ENCODE measurements at regions not wholly inside any gene's neighbourhood (a gene's known extent, or its start where the extent isn't known, plus 50 kb on each side); places are given as distances from the start of the nearest gene placed in this dataset.

DNA sequence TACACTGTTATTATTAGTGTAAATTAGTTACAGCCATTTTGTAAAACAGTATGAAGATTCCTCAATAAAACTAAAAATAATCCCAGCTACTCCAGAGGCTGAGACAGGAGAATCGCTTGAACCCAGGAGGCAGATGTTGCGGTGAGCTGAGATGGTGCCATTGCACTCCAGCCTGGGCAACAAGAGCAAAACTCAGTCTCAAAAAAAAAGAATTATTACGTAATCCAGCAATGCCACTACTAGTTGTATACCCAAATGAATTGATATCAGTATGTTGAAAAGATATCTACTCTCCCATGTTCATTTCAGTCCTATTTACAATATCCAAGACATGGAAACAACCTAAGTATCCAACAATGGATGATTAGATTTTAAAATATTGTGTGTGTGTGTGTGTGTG, 313.6 kb downstream of the EPHA4 start:
- Histone ChIP-seq H3K9ac (ENCODE audit: low read depth, low read length) (no peak overlapping the region), H3K4me3 (ENCODE audit: low read length) (no peak overlapping the region), H3K9me3 (ENCODE audit: insufficient read depth, low read depth, low read length) (peaks cover 3% of the 10 kb centered on the region; the same call in 1 of the 2 replicates), H3K27me3 (ENCODE audit: insufficient read depth, low read length) (no peaks in the 10 kb centered on the region), H3K36me3 (ENCODE audit: insufficient read depth, low read length) (no peaks in the 10 kb centered on the region), H3K27ac (ENCODE audit: low read depth, low read length) (no peak overlapping the region), H3K4me1 (ENCODE audit: insufficient read depth, low read length) (peaks cover 21% of the 10 kb centered on the region)
- 97% methylated on average over 3 of the region's 3 CpGs for WGBS

DNA sequence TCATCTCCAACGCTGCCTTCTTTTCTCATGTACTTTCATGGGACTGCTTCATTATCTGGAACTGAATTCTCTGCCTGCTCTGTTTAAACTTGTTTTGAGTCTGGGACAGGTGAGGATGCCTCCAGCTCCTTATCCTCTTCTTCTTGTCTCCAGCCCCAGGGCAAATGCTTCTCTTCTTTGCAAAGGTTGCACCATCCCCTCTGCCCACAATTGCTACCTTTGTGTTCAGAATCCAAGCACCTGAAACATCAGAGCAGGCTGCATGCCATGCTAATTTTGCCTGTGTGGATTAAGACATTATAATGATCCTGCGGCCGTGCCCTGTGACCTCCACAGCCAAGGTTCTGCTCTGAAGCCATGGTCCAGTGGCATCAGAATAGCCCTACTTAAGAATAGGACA, 309.5 kb downstream of the EPHA4 start:
- Histone ChIP-seq H3K4me3 (ENCODE audit: low read length) (no peak overlapping the region), H3K27ac (ENCODE audit: low read depth, low read length) (no peak overlapping the region), H3K36me3 (ENCODE audit: insufficient read depth, low read length) (no peaks in the 10 kb centered on the region), H3K4me1 (ENCODE audit: insufficient read depth, low read length) (no peaks in the 10 kb centered on the region), H3K27me3 (ENCODE audit: insufficient read depth, low read length) (no peaks in the 10 kb centered on the region), H3K9me3 (ENCODE audit: insufficient read depth, low read depth, low read length) (no peaks in the 10 kb centered on the region), H3K9ac (ENCODE audit: low read depth, low read length) (no peak overlapping the region)
- 93% methylated on average over 3 of the region's 3 CpGs for WGBS

DNA sequence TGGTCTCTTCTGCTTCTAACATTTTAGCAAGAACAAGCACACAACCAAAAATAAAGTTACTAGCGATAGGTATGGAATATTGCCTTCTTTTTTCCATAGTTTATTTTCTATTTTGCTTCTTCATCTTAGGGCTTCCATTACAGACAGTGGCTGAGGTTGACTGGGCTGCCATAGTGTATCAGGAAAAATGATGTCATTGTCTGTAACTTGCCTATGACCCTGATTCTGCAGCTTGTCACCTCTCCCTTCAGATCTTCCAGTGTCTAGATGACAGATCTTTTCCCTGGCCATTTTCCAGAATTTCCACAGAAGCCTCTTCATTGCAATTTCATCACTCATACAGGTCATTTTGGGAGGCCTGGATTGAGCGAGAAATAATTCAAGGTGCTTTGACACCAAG, 308.5 kb downstream of the EPHA4 start:
- Histone ChIP-seq H3K36me3 (ENCODE audit: insufficient read depth, low read length) (no peaks in the 10 kb centered on the region), H3K9ac (ENCODE audit: low read depth, low read length) (no peak overlapping the region), H3K4me3 (ENCODE audit: low read length) (no peak overlapping the region), H3K4me1 (ENCODE audit: insufficient read depth, low read length) (no peaks in the 10 kb centered on the region), H3K27ac (ENCODE audit: low read depth, low read length) (no peak overlapping the region), H3K27me3 (ENCODE audit: insufficient read depth, low read length) (no peaks in the 10 kb centered on the region), H3K9me3 (ENCODE audit: insufficient read depth, low read depth, low read length) (no peaks in the 10 kb centered on the region)
- 100% methylated on average over 1 of the region's 2 CpGs for WGBS

DNA sequence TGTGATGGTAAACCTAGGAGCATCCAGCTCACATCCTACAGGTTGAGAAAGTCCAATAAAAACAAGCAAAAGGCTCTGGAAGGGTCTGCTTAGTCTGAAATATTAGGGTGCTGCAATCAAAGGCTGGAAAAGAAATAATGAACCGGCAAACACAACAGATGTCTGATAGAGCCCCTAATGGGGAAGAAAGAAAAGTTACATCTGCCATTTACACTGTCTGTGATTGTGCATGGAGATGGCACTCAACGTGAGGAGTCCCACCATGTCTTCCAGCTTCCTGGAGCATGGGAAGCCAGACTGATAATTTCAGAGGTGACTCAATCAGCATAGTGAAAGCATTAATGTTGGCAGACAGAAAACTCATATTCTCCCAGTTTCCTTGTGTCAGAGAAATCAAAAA, 307.8 kb downstream of the EPHA4 start:
- Histone ChIP-seq H3K36me3 (ENCODE audit: insufficient read depth, low read length) (no peaks in the 10 kb centered on the region), H3K9ac (ENCODE audit: low read depth, low read length) (no peak overlapping the region), H3K4me1 (ENCODE audit: insufficient read depth, low read length) (no peaks in the 10 kb centered on the region), H3K27me3 (ENCODE audit: insufficient read depth, low read length) (no peaks in the 10 kb centered on the region), H3K27ac (ENCODE audit: low read depth, low read length) (no peak overlapping the region), H3K9me3 (ENCODE audit: insufficient read depth, low read depth, low read length) (no peaks in the 10 kb centered on the region), H3K4me3 (ENCODE audit: low read length) (no peak overlapping the region)
- WGBS, result 93% methylated on average over 1 of the region's 2 CpGs

DNA sequence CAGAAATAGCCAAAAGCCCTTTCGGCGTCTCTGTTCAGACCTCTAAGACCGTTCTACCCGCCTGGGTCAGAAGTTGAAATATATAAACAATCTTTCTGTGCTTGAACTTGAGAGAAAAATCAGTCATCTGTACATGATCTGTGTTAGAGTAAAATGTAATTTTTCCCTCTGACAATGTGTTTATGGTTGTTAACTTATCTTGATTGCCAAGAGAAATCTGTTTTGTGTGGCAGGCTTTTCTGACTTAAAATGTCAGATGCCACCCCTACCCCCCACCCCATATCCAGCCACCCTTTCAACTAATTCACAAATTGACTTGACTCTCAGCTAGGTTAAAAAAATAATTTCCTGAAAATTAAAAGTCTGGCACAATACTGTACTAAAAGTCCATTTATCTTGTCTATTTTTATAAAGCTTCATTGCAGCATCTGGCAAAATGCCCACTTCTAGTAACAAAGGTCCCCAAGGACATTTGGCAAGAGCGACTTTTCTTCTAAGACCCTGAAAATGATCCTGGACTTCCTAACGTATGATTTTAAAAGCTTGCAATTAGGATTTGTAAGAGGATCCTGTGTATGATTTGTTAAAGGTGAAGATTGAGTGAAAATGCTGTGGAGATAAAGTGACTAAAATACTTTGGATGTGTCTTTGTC, 304.2 kb downstream of the EPHA4 start:
- H3K4me3 ChIP-seq (ENCODE audit: low read length), result no peak overlapping the region
- H3K27ac ChIP-seq (ENCODE audit: low read depth, low read length), result no peak overlapping the region
- no peaks in the 10 kb centered on the region for H3K27me3 ChIP-seq (ENCODE audit: insufficient read depth, low read length)
- no peaks in the 10 kb centered on the region for H3K9me3 ChIP-seq (ENCODE audit: insufficient read depth, low read depth, low read length)
- no peak overlapping the region for H3K9ac ChIP-seq (ENCODE audit: low read depth, low read length)
- 95% methylated on average over 6 of the region's 6 CpGs for WGBS
- no peaks in the 10 kb centered on the region for H3K4me1 ChIP-seq (ENCODE audit: insufficient read depth, low read length)
- H3K36me3 ChIP-seq (ENCODE audit: insufficient read depth, low read length), result no peaks in the 10 kb centered on the region

DNA sequence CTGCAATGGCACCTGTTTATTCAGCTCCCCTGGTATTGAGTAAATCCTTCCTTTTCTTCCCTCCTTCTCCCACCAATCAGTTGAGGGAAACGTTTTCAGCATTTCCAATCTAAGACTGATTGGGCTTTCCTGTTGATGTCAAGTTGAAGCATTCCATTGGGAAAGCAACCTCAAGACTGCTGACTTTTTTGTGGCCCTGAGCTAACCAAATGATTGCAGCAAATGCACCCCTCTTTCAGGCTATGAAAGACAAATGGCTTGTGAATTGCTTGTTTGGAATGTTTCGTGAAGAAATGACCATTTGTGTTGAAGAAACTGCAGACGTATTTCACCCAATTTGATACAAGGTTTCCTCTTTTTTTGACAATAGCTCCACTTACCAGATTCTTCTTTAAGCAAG, 303.5 kb downstream of the EPHA4 start:
- Histone ChIP-seq H3K36me3 (ENCODE audit: insufficient read depth, low read length) (no peaks in the 10 kb centered on the region), H3K9me3 (ENCODE audit: insufficient read depth, low read depth, low read length) (no peaks in the 10 kb centered on the region), H3K4me3 (ENCODE audit: low read length) (no peak overlapping the region), H3K4me1 (ENCODE audit: insufficient read depth, low read length) (no peaks in the 10 kb centered on the region), H3K27me3 (ENCODE audit: insufficient read depth, low read length) (no peaks in the 10 kb centered on the region), H3K27ac (ENCODE audit: low read depth, low read length) (no peak overlapping the region), H3K9ac (ENCODE audit: low read depth, low read length) (no peak overlapping the region)
- WGBS, result 79% methylated on average over 3 of the region's 3 CpGs

DNA sequence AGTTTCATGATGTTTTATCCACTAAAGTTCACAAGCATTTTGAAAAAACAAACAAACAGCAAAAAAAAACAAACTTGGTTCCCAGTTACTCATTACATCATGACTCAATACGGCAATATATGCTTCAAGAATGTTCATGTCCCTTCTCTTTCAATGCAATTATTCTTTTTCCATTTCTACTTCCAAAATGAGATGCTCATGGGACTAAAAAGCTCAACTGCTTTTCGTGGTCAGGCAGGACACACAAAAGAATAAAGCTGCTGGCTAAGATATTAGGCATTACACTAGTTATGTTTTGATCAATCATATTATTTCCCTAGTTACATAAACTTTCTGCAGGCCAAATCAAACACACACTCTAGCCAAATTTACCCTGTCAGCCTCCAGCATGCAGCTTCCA, 301.3 kb downstream of the EPHA4 start:
- H3K27me3 ChIP-seq (ENCODE audit: insufficient read depth, low read length), result no peaks in the 10 kb centered on the region
- H3K4me3 ChIP-seq (ENCODE audit: low read length), result no peak overlapping the region
- H3K9me3 ChIP-seq (ENCODE audit: insufficient read depth, low read depth, low read length), result no peaks in the 10 kb centered on the region
- H3K36me3 ChIP-seq (ENCODE audit: insufficient read depth, low read length), result no peaks in the 10 kb centered on the region
- no peak overlapping the region for H3K27ac ChIP-seq (ENCODE audit: low read depth, low read length)
- no peaks in the 10 kb centered on the region for H3K4me1 ChIP-seq (ENCODE audit: insufficient read depth, low read length)
- WGBS, result 96% methylated on average over 2 of the region's 2 CpGs
- no peak overlapping the region for H3K9ac ChIP-seq (ENCODE audit: low read depth, low read length)

DNA sequence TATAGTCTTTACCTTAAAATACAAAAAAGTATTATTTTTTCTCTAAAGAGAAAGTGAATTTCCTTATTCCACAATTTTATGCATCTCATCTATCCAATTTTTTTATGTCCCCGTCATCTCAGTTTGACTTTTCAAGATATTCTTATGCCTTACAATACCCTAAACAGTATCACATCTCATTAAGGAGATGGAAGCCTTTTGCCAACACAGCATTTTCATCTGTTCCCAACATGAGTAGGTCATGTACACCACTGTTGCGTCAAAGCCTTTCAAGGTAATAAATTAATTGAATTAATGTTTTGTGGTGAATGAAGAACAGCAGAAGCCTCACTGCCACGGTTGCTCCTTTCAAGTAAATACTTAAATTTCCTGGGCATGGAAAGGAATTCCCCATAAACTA, 299.4 kb downstream of the EPHA4 start:
- no peaks in the 10 kb centered on the region for H3K36me3 ChIP-seq (ENCODE audit: insufficient read depth, low read length)
- WGBS, result 97% methylated on average over 1 of the region's 3 CpGs
- H3K27me3 ChIP-seq (ENCODE audit: insufficient read depth, low read length), result no peaks in the 10 kb centered on the region
- H3K4me1 ChIP-seq (ENCODE audit: insufficient read depth, low read length), result no peaks in the 10 kb centered on the region
- no peak overlapping the region for H3K27ac ChIP-seq (ENCODE audit: low read depth, low read length)
- no peaks in the 10 kb centered on the region for H3K9me3 ChIP-seq (ENCODE audit: insufficient read depth, low read depth, low read length)
- no peak overlapping the region for H3K4me3 ChIP-seq (ENCODE audit: low read length)
- no peak overlapping the region for H3K9ac ChIP-seq (ENCODE audit: low read depth, low read length)

DNA sequence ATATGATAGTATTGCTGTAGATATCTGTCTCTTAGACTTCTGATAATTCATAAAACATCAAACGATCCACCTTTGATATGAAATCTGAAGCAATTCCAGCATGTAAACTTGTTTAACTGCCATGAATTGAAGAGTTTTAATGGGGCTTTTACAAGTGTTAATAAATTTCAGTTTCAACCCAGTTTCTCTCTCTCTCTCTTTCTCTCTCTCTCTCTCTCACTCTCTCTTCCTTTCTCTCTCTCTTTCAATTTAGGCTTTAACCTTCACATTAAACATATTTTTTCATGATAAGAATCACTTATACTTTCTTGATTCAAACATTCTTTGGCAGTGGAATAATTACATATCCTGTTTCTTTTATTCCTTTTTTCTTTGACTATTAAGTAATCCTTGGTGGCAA, 296.1 kb downstream of the EPHA4 start:
- no peaks in the 10 kb centered on the region for H3K4me1 ChIP-seq (ENCODE audit: insufficient read depth, low read length)
- H3K9me3 ChIP-seq (ENCODE audit: insufficient read depth, low read depth, low read length), result no peaks in the 10 kb centered on the region
- H3K9ac ChIP-seq (ENCODE audit: low read depth, low read length), result no peak overlapping the region
- H3K4me3 ChIP-seq (ENCODE audit: low read length), result no peak overlapping the region
- no peaks in the 10 kb centered on the region for H3K36me3 ChIP-seq (ENCODE audit: insufficient read depth, low read length)
- WGBS, result no CpG with 5 or more reads among the region's 1 CpG
- H3K27ac ChIP-seq (ENCODE audit: low read depth, low read length), result no peak overlapping the region
- no peaks in the 10 kb centered on the region for H3K27me3 ChIP-seq (ENCODE audit: insufficient read depth, low read length)

DNA sequence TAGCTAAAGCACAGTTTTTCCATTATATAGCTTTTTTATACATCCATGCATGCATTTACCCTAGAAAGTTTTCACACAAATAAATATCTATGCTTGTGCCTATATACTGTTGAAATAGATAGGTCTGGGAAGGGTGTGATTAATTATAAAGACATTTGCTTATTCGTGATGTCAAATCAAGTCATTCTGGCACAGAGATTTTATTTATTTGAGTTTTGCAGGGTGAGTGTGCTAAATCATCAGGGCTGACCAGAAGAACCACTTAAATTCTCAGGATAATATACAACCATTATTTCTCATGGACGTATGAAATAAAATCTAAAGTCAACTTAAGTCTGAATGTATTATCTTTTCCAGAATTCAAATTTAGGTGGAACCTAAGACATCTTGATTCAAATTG, 295.5 kb downstream of the EPHA4 start:
- no peak overlapping the region for H3K9ac ChIP-seq (ENCODE audit: low read depth, low read length)
- 98% methylated on average over 2 of the region's 2 CpGs for WGBS
- no peaks in the 10 kb centered on the region for H3K36me3 ChIP-seq (ENCODE audit: insufficient read depth, low read length)

DNA sequence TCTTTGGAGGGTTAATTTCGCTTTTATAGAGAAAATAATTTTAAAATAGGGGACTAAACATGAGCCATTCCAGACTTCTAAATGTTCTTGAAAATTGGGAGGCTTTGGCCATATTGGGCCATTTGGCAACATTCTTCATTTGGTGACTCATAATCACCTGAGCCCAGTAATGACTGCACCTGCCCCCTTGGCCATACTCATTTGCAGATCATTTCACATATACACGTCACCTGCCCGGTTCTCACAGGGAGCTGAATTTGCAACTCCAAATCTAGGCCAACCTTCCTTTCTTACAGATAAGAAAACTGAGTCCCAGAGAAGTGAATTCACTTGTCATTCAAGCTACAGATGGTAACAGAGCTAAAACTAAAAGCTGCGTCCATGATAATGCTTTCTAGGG, 289.7 kb downstream of the EPHA4 start:
- Histone ChIP-seq H3K9ac (ENCODE audit: low read depth, low read length) (no peak overlapping the region), H3K9me3 (ENCODE audit: insufficient read depth, low read depth, low read length) (no peaks in the 10 kb centered on the region), H3K36me3 (ENCODE audit: insufficient read depth, low read length) (no peaks in the 10 kb centered on the region), H3K4me1 (ENCODE audit: insufficient read depth, low read length) (peaks cover 27% of the 10 kb centered on the region), H3K4me3 (ENCODE audit: low read length) (no peak overlapping the region), H3K27ac (ENCODE audit: low read depth, low read length) (no peak overlapping the region), H3K27me3 (ENCODE audit: insufficient read depth, low read length) (no peaks in the 10 kb centered on the region)
- WGBS, result 84% methylated on average over 4 of the region's 4 CpGs

More for the DNA sequence above, 295.5 kb downstream of the EPHA4 start:
- H3K27ac ChIP-seq (ENCODE audit: low read depth, low read length), result no peak overlapping the region
- no peaks in the 10 kb centered on the region for H3K27me3 ChIP-seq (ENCODE audit: insufficient read depth, low read length)
- H3K4me3 ChIP-seq (ENCODE audit: low read length), result no peak overlapping the region
- no peaks in the 10 kb centered on the region for H3K9me3 ChIP-seq (ENCODE audit: insufficient read depth, low read depth, low read length)
- H3K4me1 ChIP-seq (ENCODE audit: insufficient read depth, low read length), result peaks cover 2% of the 10 kb centered on the region; the same call in 1 of the 2 replicates
